ENCODE measurements at regions not wholly inside any gene's neighbourhood (a gene's known extent, or its start where the extent isn't known, plus 50 kb on each side); places are given as distances from the start of the nearest gene placed in this dataset.
"Not testable (repeated sequence)": the region's sequence is repeated elsewhere in the genome, so short reads cannot be mapped to it uniquely, and the experiment has no call there.

DNA sequence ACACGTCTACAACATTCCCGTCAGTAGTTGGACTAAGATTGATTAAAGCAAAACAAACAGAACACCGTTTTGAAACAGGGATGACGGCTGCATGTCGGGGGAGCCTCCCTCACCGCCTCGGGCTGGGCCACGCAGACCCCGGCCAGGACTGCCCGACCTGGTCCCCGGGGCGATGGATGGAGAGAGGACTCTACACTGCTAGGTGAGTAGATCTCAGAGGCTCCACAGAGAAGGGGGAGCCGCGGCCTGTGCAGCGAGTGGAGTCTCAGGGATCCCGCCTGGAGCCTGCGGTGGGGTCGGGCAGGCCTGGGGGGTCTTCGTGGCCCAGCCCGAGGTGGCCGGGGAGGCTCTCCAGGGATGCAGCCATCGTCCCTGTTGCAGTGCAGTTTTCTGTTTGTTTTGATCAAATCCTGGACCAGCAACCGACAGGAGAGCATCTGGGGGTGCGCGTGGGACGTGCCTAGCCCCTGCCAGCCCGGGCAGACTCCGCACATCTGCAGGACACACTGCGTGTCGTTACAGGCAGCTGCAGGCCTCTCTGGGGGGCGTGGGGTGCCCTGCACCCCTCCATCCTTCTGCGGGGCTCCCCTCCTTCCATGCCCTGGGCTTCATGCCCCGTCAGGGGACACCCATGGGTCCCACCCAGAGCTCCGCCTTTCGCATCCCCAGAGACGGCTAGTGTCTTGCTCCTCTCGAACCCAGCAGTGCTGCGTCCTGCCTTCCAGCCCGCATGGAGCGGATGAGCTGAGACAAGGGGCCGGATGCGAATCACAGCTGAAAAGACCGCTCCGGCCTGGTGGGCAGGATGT is 143.6 kb downstream of the RTP5 start:
- CTCF ChIA-PET: no interaction called here
- no peak overlapping the region for H3K27ac Mint-ChIP-seq
- H3K27me3 Mint-ChIP-seq: peaks cover 11% of the 10 kb centered on the region
- POLR2A ChIA-PET: no interaction called here
- peaks cover 11% of the 10 kb centered on the region for H3K4me1 Mint-ChIP-seq
- peaks cover 3% of the 10 kb centered on the region for H3K36me3 Mint-ChIP-seq (ENCODE audit: low read depth)
- DNase-seq: no peak
- H3K9me3 Mint-ChIP-seq: peaks cover 10% of the 10 kb centered on the region
- no peak overlapping the region for H3K4me3 Mint-ChIP-seq

DNA sequence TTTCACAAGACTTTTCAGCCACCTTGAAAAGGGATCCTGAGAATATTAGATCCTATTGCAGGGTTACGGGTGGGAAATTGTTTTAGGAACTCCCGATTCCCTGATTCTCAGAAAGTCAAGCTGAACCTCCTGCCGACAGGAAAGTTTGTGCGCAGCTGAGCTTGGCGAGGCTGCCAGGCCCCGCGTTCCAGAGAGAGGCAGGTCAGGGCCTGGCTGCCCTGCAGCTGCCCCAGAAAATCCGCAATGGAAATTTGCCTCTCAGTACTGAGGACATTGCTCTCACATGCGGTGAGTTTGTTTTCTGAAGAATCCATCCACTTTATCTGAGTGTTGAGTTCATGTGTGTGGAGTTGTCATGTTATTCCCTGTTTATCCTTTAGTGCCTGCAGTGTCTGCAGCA is 144.2 kb downstream of the RTP5 start:
- H3K4me3 Mint-ChIP-seq: no peak overlapping the region
- H3K27ac Mint-ChIP-seq: no peak overlapping the region
- peaks cover 3% of the 10 kb centered on the region for H3K36me3 Mint-ChIP-seq (ENCODE audit: low read depth)
- ChIA-PET POLR2A (no interaction called here), CTCF (no interaction called here)
- no peak for DNase-seq
- H3K9me3 Mint-ChIP-seq: peaks cover 10% of the 10 kb centered on the region
- H3K4me1 Mint-ChIP-seq: peaks cover 11% of the 10 kb centered on the region
- H3K27me3 Mint-ChIP-seq: peaks cover 11% of the 10 kb centered on the region

DNA sequence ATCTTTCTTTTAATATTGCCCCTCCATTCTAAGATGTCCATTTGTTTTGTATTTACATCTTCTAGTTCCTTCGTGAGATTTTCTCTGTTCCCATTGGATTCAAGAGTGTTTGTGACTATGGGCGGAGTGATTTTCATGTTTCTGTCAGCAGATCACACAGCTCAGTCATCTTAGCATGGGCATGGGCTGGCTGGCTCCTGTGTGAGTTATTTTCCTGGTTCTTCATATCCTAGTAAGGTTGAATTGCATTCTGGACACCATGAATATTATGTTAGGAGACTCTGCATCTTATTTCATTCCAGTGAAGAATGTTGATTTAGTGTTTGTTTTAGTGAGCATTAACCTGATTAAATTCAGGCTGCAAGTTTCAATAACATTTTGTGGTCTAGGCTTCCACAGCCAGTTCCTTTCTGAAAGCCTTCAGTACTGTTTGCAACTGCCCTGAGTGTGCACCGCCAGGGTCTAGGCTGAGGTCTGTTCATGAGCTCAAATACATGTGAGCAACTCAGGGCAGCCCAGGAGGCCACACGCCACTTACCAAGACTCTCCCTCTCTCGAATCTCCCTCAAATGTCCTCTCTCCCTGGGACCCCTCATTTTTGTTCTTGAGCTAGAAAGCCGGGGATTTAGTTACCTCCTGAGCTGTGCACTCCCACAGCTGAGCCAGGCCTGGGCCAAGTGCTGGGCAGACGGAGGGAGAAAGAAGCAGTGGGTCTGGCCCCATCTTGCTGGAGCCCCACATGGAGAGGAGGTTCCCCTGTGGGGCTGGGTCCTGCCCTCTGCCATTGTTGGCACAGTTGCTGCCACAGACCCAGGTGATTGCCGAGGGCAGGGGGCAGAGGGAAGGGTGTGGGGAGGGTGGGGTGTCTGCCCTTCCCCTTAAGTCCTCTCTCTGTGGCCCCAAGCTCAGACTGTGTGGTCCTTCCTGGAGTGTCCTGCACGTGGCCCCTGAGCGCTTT is 145.9 kb downstream of the RTP5 start:
- Mint-ChIP-seq H3K4me3 (no peak overlapping the region), H3K9me3 (peaks cover 7% of the 10 kb centered on the region), H3K27me3 (peaks cover 15% of the 10 kb centered on the region), H3K4me1 (peaks cover 9% of the 10 kb centered on the region), H3K36me3 (ENCODE audit: low read depth) (no peaks in the 10 kb centered on the region), H3K27ac (no peak overlapping the region)
- ChIA-PET CTCF (no interaction called here), POLR2A (no interaction called here)
- no peak for DNase-seq

DNA sequence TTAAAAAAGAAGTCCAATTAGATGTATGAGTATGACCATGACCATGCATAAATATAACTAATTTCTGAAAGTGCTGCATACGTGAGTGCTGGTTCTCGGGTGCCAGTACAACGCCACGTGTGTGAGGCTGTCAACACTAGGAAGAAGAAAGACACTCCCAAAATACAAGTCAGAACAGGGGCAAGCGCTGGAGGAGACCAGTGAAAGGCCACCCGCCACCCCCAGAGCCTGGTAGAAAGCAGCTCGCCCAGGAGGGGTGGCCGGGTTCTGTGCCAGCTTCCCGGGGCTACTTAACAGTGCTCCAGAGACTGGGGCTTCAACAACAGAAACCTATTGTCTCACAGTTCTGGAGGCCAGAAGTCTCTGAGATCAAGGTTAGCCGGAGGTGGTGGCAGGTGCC is 147.6 kb downstream of the RTP5 start:
- H3K9me3 Mint-ChIP-seq: peaks cover 2% of the 10 kb centered on the region
- ChIA-PET CTCF (no interaction called here), POLR2A (no interaction called here)
- H3K27ac Mint-ChIP-seq: no peak overlapping the region
- DNase-seq: no peak
- peaks cover 22% of the 10 kb centered on the region for H3K27me3 Mint-ChIP-seq
- peaks cover 5% of the 10 kb centered on the region for H3K4me1 Mint-ChIP-seq
- H3K36me3 Mint-ChIP-seq (ENCODE audit: low read depth): no peaks in the 10 kb centered on the region
- H3K4me3 Mint-ChIP-seq: no peak overlapping the region

DNA sequence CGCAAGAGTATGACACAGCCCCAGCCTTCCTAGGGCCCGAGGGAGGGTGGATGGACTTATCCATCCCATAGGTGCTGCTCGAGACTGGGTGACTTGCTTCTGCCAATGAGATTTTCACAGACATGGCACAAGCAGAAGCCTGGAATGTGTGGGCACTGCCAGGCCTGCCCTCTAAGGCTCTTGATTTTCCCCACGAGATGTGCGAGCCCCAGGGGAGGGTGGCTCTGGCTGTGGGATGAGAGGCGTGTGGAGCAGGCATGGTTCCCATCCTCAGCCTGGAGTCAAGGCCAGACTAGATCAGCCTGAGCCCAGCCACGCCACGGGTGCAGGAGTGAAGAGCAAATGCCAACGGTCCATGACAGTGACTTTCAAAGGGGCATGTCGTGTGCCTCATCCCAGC is 148.9 kb downstream of the RTP5 start:
- H3K4me3 Mint-ChIP-seq; CTCF ChIA-PET; POLR2A ChIA-PET; H3K4me1 Mint-ChIP-seq; DNase-seq; H3K36me3 Mint-ChIP-seq (ENCODE audit: low read depth); H3K27ac Mint-ChIP-seq; H3K9me3 Mint-ChIP-seq: not testable (repeated sequence)
- peaks cover 31% of the 10 kb centered on the region for H3K27me3 Mint-ChIP-seq

DNA sequence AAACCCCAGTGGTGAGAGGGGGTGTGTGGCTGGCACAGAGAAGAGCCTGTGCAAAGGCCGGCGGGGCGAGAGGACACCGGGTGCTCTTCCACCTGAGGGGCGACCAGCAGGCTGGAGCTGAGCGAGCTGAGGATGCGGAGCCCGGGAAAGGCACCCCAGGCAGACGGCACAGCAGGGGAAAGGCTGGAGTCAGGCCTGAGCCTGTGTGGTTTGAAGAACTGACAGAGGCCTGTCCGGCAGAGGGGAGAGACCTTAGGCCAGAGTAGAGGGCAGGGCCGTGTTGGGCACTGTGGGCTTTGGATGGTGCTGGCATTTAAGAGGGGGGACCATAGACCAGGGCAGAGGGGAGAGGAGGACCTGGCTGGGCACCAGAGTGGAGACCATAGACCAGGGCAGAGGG is 149.8 kb downstream of the RTP5 start:
- H3K27me3 Mint-ChIP-seq: peaks cover 37% of the 10 kb centered on the region
- no peak overlapping the region for H3K4me3 Mint-ChIP-seq
- peaks cover 5% of the 10 kb centered on the region for H3K4me1 Mint-ChIP-seq
- no peaks in the 10 kb centered on the region for H3K36me3 Mint-ChIP-seq (ENCODE audit: low read depth)
- ChIA-PET CTCF (no interaction called here), POLR2A (no interaction called here)
- DNase-seq: no peak
- H3K9me3 Mint-ChIP-seq: peaks cover 2% of the 10 kb centered on the region
- H3K27ac Mint-ChIP-seq: no peak overlapping the region

DNA sequence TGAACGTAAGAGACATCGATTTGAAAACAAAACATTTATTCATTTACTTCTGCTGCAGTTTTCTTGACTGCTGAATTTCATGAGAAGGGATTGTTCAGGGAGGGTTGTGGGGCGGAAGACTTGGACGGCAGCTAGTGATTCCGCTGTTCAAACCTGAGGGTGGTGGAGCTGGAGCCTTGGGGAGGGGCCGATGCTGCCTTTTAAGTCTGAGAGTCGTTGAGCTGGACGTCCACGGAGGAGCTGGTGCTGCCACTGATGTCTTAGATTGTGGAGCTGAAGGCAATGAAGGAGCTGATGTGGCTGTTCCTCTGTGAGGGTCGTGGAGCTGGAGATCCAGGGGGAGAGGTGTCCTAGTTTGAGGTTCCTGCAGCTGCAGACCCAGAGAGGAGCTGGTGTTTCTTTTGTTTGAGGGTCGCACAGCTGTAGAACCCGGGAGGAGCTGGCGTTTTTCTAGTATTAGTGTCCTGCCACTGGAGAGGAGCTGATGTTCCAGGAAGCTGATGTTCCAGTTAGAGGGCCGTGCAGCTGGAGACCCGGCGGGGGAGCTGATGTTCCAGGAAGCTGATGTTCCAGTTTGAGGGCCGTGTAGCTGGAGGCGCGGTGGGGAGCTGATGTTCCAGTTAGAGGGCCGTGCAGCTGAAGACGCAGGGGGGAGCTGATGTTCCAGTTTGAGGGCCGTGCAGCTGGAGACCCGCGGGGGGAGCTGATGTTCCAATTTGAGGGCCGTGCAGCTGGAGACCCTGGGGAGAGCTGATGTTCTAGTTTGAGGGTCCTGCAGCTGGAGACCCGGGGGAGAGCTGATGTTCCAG is 150.9 kb downstream of the RTP5 start:
- Mint-ChIP-seq H3K27me3 (peaks cover 40% of the 10 kb centered on the region), H3K9me3 (peaks cover 2% of the 10 kb centered on the region), H3K4me3 (no peak overlapping the region), H3K27ac (no peak overlapping the region), H3K4me1 (no peaks in the 10 kb centered on the region), H3K36me3 (ENCODE audit: low read depth) (no peaks in the 10 kb centered on the region)
- no peak for DNase-seq
- ChIA-PET CTCF (interaction anchor here (1.0 to 1.8 kb wide), 2 partner anchors 8 to 70 kb away, joined by 3 to 7 read pairs; no protein-coding TSS in a partner anchor), POLR2A (no interaction called here)

DNA sequence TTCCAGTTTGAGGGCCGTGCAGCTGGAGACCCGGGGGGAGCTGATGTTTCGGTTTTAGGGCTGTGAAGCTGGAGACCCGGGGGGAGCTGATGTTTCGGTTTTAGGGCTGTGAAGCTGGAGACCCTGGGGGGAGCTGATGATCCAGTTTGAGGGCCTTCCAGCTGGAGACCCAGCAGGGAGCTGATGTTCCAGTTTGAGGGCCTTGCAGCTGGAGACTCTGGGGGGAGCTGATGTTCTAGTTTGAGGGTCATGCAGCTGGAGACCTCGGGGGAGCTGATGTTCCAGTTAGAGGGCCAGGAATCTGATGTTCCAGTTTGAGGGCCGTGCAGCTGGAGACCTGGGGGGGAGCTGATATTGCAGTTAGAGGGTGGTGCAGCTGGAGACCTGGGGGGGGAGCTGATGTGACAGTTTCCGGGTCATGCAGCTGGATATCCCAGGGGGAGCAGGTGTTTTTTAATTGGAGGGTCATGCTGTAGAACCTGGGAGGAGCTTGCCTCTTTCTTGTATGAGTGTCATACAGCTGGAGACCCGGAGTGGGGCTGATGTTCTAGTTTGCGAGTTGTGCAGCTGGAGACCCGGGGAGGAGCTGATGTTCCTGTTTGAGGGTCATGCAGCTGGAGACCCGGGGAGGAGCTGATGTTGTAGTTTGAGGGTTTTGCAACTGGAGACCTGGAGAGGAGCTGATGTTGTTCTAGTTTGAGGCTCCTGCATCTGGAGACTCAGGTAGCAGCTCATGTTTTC is 153.2 kb downstream of the RTP5 start:
- no peaks in the 10 kb centered on the region for H3K9me3 Mint-ChIP-seq
- peaks cover 48% of the 10 kb centered on the region for H3K27me3 Mint-ChIP-seq
- H3K4me1 Mint-ChIP-seq: no peaks in the 10 kb centered on the region
- ChIA-PET CTCF (interaction anchor here (2.0 kb wide), 1 partner anchor 9 kb away, joined by 8 read pairs; no protein-coding TSS in a partner anchor), POLR2A (interaction anchor here (0.8 kb wide), 1 partner anchor 9 kb away, joined by 4 read pairs; no protein-coding TSS in a partner anchor)
- H3K4me3 Mint-ChIP-seq: no peak overlapping the region
- no peaks in the 10 kb centered on the region for H3K36me3 Mint-ChIP-seq (ENCODE audit: low read depth)
- H3K27ac Mint-ChIP-seq: no peak overlapping the region
- DNase-seq: no peak

DNA sequence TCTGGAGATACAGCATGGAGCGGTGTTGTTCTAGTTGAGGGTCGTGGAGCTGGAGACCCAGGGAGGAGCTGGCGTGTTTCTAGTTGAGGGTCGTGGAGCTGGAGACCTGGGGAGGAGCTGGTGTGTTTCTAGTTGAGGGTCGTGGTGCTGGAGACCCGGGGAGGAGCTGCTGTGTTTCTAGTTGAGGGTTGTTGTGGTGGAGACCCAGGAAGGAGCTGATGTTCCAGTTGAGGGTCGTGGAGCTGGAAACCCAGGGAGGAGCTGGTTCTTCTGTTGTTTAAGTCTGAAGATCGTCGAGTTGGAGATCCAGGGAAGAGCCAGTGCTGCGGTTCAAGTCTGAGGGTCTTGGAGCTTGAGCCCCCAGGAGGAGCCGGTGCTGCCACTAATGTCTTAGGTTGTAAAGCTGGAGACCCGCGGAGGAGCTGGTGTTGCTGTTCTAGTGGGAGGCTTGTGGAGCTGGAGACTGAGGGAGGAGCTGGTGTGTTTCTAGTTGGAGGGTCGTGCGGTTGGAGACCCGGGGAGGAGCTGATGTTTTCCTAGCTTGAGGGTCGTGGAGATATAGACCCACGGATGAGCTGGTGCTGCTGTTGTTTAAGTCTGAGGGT is 155.3 kb downstream of the RTP5 start:
- Mint-ChIP-seq H3K27ac (no peak overlapping the region), H3K4me3 (no peak overlapping the region), H3K27me3 (peaks cover 60% of the 10 kb centered on the region), H3K4me1 (peaks cover 4% of the 10 kb centered on the region), H3K36me3 (ENCODE audit: low read depth) (no peaks in the 10 kb centered on the region), H3K9me3 (no peaks in the 10 kb centered on the region)
- ChIA-PET CTCF (interaction anchor here (0.9 kb wide), 1 partner anchor 74 kb away, joined by 4 read pairs; no protein-coding TSS in a partner anchor), POLR2A (interaction anchor here (0.7 kb wide), 1 partner anchor 46 kb away, joined by 3 read pairs; no protein-coding TSS in a partner anchor)
- no peak for DNase-seq

DNA sequence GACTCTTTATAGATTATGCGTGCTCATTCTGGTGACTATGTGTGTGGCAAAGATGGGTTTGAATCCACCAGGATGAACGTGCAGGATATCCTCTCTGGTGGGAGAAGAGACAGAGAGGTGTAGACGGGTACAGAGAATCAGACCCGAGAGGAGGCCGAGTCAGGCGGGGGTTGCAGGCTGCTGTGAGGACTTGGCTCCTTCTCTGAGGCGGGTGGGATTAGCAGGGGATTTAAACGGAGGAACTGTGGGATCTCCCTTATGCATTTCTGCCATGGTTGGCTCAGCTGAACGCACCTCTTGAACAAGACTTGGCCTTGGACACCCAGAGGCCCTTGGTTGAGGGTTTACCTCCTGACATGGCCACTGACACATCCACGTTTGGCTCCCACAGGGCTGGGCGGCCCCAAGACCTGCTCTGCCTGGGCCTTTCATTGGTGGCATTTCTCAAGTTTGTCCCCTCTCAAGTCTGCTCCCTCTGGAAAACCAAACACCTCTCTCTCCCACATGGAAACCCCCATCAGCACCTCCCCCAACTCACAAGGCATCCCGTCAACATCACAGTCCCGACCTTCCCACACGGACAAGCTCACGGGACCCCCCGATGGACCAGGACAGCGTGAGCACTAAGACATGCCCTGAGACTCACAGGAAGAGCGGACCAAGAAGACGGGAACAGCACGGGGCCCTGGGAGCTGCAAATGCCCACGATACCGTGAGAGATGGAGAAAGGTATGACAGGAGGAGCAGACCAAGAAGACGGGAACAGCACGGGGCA is 158.3 kb downstream of the RTP5 start:
- no peaks in the 10 kb centered on the region for H3K9me3 Mint-ChIP-seq
- POLR2A ChIA-PET: no interaction called here
- H3K27me3 Mint-ChIP-seq: peaks cover 69% of the 10 kb centered on the region
- CTCF ChIA-PET: no interaction called here
- no peak for DNase-seq
- H3K4me3 Mint-ChIP-seq: no peak overlapping the region
- no peaks in the 10 kb centered on the region for H3K36me3 Mint-ChIP-seq (ENCODE audit: low read depth)
- H3K27ac Mint-ChIP-seq: no peak overlapping the region
- H3K4me1 Mint-ChIP-seq: peaks cover 30% of the 10 kb centered on the region

DNA sequence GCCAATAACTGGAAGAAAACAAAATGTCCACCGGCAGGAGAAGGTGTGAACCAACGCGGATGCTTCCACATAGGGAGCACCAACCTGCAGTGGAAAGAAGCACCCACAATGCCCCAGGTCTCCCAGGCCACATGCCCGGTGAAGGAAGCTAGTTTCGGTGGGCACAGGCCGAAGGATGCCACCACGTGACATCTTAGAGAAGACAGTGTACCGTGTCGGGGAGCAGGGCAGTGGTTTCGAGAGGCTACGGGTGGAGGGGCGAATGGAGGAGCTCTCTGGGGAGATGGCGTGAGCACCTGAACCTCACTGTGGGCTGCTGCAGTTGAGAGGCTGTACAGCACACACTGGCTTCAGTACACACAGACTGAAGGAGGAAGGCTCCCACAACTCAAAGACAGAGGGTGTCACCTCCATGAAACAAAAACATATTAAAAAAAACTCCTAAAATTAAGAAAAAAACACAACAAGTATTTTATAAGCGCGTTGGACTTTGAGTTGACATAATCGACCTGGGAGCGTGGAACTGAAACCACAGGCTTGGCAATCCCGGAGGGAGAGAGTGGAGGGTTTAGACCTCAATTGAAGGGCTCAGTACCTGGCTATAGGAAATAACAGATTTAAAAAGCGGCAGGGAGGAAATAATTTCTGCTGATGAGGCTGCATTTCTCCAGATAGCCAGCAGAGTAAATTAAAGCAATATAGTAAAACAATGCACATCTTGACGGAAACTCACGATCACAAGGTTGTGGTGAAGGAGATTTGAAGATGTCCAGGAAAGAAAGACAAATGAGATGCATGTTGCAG is 160.1 kb downstream of the RTP5 start:
- Mint-ChIP-seq H3K27me3 (peaks cover 68% of the 10 kb centered on the region), H3K4me1 (peaks cover 35% of the 10 kb centered on the region), H3K27ac (no peak overlapping the region), H3K4me3 (no peak overlapping the region), H3K9me3 (no peaks in the 10 kb centered on the region), H3K36me3 (ENCODE audit: low read depth) (no peaks in the 10 kb centered on the region)
- POLR2A ChIA-PET: no interaction called here
- DNase-seq: no peak
- CTCF ChIA-PET: no interaction called here

Data from activated CD4-positive, alpha-beta memory T cell treated with anti-CD3 and anti-CD28 coated beads, Interleukin-2, amount 10 ng/mL, durations not matched to agents 7 days and 5 days (primary cell).